ENCODE measurements at regions not wholly inside any gene's neighbourhood (a gene's known extent, or its start where the extent isn't known, plus 50 kb on each side); places are given as distances from the start of the nearest gene placed in this dataset.

- no peaks in the 10 kb centered on the region for H3K9me3 Mint-ChIP-seq
- H3K4me1 Mint-ChIP-seq (ENCODE audit: low read depth): peaks cover 11% of the 10 kb centered on the region
- intact Hi-C loops (cut with micrococcal nuclease): no loop called here
- DNase-seq (ENCODE audit: low spot score): no peak
- H3K36me3 Mint-ChIP-seq (ENCODE audit: low read depth): no peaks in the 10 kb centered on the region
- H3K4me3 Mint-ChIP-seq: no peak overlapping the region
- H3K27me3 Mint-ChIP-seq (ENCODE audit: insufficient read depth): peaks cover 8% of the 10 kb centered on the region
- no peak overlapping the region for H3K27ac Mint-ChIP-seq
These were observed 56.4 kb downstream of the CRYGS start for GRCh38 chr3:186487819-186488218.

GRCh38 chr3:186487037-186487436 is 57.1 kb downstream of the CRYGS start:
- Mint-ChIP-seq H3K27me3 (ENCODE audit: insufficient read depth) (peaks cover 8% of the 10 kb centered on the region), H3K27ac (no peak overlapping the region), H3K36me3 (ENCODE audit: low read depth) (no peaks in the 10 kb centered on the region), H3K9me3 (no peaks in the 10 kb centered on the region), H3K4me3 (no peak overlapping the region), H3K4me1 (ENCODE audit: low read depth) (peaks cover 11% of the 10 kb centered on the region)
- intact Hi-C loops (cut with micrococcal nuclease): no loop called here
- DNase-seq (ENCODE audit: low spot score): no peak

GRCh38 chr3:186483611-186484340 is 60.4 kb downstream of the CRYGS start:
- Mint-ChIP-seq H3K27me3 (ENCODE audit: insufficient read depth) (peaks cover 4% of the 10 kb centered on the region), H3K27ac (no peak overlapping the region), H3K4me1 (ENCODE audit: low read depth) (peaks cover 12% of the 10 kb centered on the region), H3K4me3 (no peak overlapping the region), H3K36me3 (ENCODE audit: low read depth) (no peaks in the 10 kb centered on the region), H3K9me3 (no peaks in the 10 kb centered on the region)
- intact Hi-C loops (cut with micrococcal nuclease): no loop called here
- DNase-seq (ENCODE audit: low spot score): no peak

- intact Hi-C loops (cut with micrococcal nuclease): no loop called here
- DNase-seq (ENCODE audit: low spot score): no peak
- no peak overlapping the region for H3K27ac Mint-ChIP-seq
- H3K9me3 Mint-ChIP-seq: no peaks in the 10 kb centered on the region
- H3K4me3 Mint-ChIP-seq: no peak overlapping the region
- no peaks in the 10 kb centered on the region for H3K36me3 Mint-ChIP-seq (ENCODE audit: low read depth)
- H3K4me1 Mint-ChIP-seq (ENCODE audit: low read depth): peaks cover 12% of the 10 kb centered on the region
- H3K27me3 Mint-ChIP-seq (ENCODE audit: insufficient read depth): peaks cover 2% of the 10 kb centered on the region
These were observed 62.7 kb downstream of the CRYGS start for GRCh38 chr3:186481526-186481925.

GRCh38 chr3:186477876-186478275 is 66.3 kb downstream of the CRYGS start:
- intact Hi-C loops (cut with micrococcal nuclease): no loop called here
- no peak for DNase-seq (ENCODE audit: low spot score)
- Mint-ChIP-seq H3K4me3 (no peak overlapping the region), H3K27me3 (ENCODE audit: insufficient read depth) (no peaks in the 10 kb centered on the region), H3K9me3 (no peaks in the 10 kb centered on the region), H3K4me1 (ENCODE audit: low read depth) (peaks cover 22% of the 10 kb centered on the region), H3K36me3 (ENCODE audit: low read depth) (no peaks in the 10 kb centered on the region), H3K27ac (no peak overlapping the region)

GRCh38 chr3:186477033-186477432 is 67.1 kb downstream of the CRYGS start:
- no peak overlapping the region for H3K4me3 Mint-ChIP-seq
- intact Hi-C loops (cut with micrococcal nuclease): no loop called here
- no peak for DNase-seq (ENCODE audit: low spot score)

GRCh38 chr3:186476541-186476940 is 67.6 kb downstream of the CRYGS start:
- no peak for DNase-seq (ENCODE audit: low spot score)
- peaks cover 2% of the 10 kb centered on the region for H3K27me3 Mint-ChIP-seq (ENCODE audit: insufficient read depth)
- no peak overlapping the region for H3K4me3 Mint-ChIP-seq
- H3K36me3 Mint-ChIP-seq (ENCODE audit: low read depth): no peaks in the 10 kb centered on the region
- intact Hi-C loops (cut with micrococcal nuclease): no loop called here
- no peaks in the 10 kb centered on the region for H3K9me3 Mint-ChIP-seq
- H3K27ac Mint-ChIP-seq: peak overlapping the region; percentile 29
- H3K4me1 Mint-ChIP-seq (ENCODE audit: low read depth): peaks cover 19% of the 10 kb centered on the region

More at GRCh38 chr3:186477033-186477432, 67.1 kb downstream of the CRYGS start:
- H3K9me3 Mint-ChIP-seq: no peaks in the 10 kb centered on the region
- no peaks in the 10 kb centered on the region for H3K36me3 Mint-ChIP-seq (ENCODE audit: low read depth)
- H3K27ac Mint-ChIP-seq: no peak overlapping the region
- no peaks in the 10 kb centered on the region for H3K27me3 Mint-ChIP-seq (ENCODE audit: insufficient read depth)
- H3K4me1 Mint-ChIP-seq (ENCODE audit: low read depth): peaks cover 22% of the 10 kb centered on the region

GRCh38 chr3:186476044-186476468 is 68.1 kb downstream of the CRYGS start:
- no peak for DNase-seq (ENCODE audit: low spot score)
- H3K9me3 Mint-ChIP-seq: no peaks in the 10 kb centered on the region
- no peak overlapping the region for H3K4me3 Mint-ChIP-seq
- H3K36me3 Mint-ChIP-seq (ENCODE audit: low read depth): no peaks in the 10 kb centered on the region
- intact Hi-C loops (cut with micrococcal nuclease): no loop called here
- H3K27me3 Mint-ChIP-seq (ENCODE audit: insufficient read depth): peaks cover 3% of the 10 kb centered on the region
- H3K4me1 Mint-ChIP-seq (ENCODE audit: low read depth): peaks cover 17% of the 10 kb centered on the region
- no peak overlapping the region for H3K27ac Mint-ChIP-seq

- H3K27me3 Mint-ChIP-seq (ENCODE audit: insufficient read depth): peaks cover 5% of the 10 kb centered on the region
- H3K4me1 Mint-ChIP-seq (ENCODE audit: low read depth): peaks cover 17% of the 10 kb centered on the region
- no peak overlapping the region for H3K4me3 Mint-ChIP-seq
- no peaks in the 10 kb centered on the region for H3K9me3 Mint-ChIP-seq
- no peak overlapping the region for H3K27ac Mint-ChIP-seq
- H3K36me3 Mint-ChIP-seq (ENCODE audit: low read depth): no peaks in the 10 kb centered on the region
- DNase-seq (ENCODE audit: low spot score): no peak
- intact Hi-C loops (cut with micrococcal nuclease): no loop called here
These were observed 71.0 kb downstream of the CRYGS start for GRCh38 chr3:186473166-186473565.

GRCh38 chr3:186472456-186473008 is 71.6 kb downstream of the CRYGS start:
- no peak for DNase-seq (ENCODE audit: low spot score)
- H3K27me3 Mint-ChIP-seq (ENCODE audit: insufficient read depth): peaks cover 5% of the 10 kb centered on the region
- intact Hi-C loops (cut with micrococcal nuclease): no loop called here
- H3K9me3 Mint-ChIP-seq: no peaks in the 10 kb centered on the region
- H3K4me3 Mint-ChIP-seq: no peak overlapping the region
- H3K27ac Mint-ChIP-seq: no peak overlapping the region
- no peaks in the 10 kb centered on the region for H3K36me3 Mint-ChIP-seq (ENCODE audit: low read depth)
- peaks cover 17% of the 10 kb centered on the region for H3K4me1 Mint-ChIP-seq (ENCODE audit: low read depth)

GRCh38 chr3:186471771-186472170 is 72.4 kb downstream of the CRYGS start:
- no peak overlapping the region for H3K27ac Mint-ChIP-seq
- H3K9me3 Mint-ChIP-seq: no peaks in the 10 kb centered on the region
- intact Hi-C loops (cut with micrococcal nuclease): no loop called here
- peaks cover 5% of the 10 kb centered on the region for H3K27me3 Mint-ChIP-seq (ENCODE audit: insufficient read depth)
- H3K36me3 Mint-ChIP-seq (ENCODE audit: low read depth): no peaks in the 10 kb centered on the region
- no peak overlapping the region for H3K4me3 Mint-ChIP-seq
- peaks cover 12% of the 10 kb centered on the region for H3K4me1 Mint-ChIP-seq (ENCODE audit: low read depth)
- DNase-seq (ENCODE audit: low spot score): no peak

- no peak for DNase-seq (ENCODE audit: low spot score)
- no peak overlapping the region for H3K4me3 Mint-ChIP-seq
- intact Hi-C loops (cut with micrococcal nuclease): no loop called here
- H3K27ac Mint-ChIP-seq: no peak overlapping the region
- peaks cover 5% of the 10 kb centered on the region for H3K27me3 Mint-ChIP-seq (ENCODE audit: insufficient read depth)
- H3K4me1 Mint-ChIP-seq (ENCODE audit: low read depth): no peaks in the 10 kb centered on the region
- H3K9me3 Mint-ChIP-seq: no peaks in the 10 kb centered on the region
- H3K36me3 Mint-ChIP-seq (ENCODE audit: low read depth): no peaks in the 10 kb centered on the region
These were observed 74.7 kb downstream of the CRYGS start for GRCh38 chr3:186469525-186469924.

GRCh38 chr3:186467969-186468368 is 76.2 kb downstream of the CRYGS start:
- peaks cover 5% of the 10 kb centered on the region for H3K27me3 Mint-ChIP-seq (ENCODE audit: insufficient read depth)
- DNase-seq (ENCODE audit: low spot score): no peak
- no peak overlapping the region for H3K4me3 Mint-ChIP-seq
- H3K27ac Mint-ChIP-seq: no peak overlapping the region
- H3K4me1 Mint-ChIP-seq (ENCODE audit: low read depth): no peaks in the 10 kb centered on the region
- intact Hi-C loops (cut with micrococcal nuclease): no loop called here
- no peaks in the 10 kb centered on the region for H3K9me3 Mint-ChIP-seq
- H3K36me3 Mint-ChIP-seq (ENCODE audit: low read depth): no peaks in the 10 kb centered on the region
